ENCODE measurements at regions not wholly inside any gene's neighbourhood (a gene's known extent, or its start where the extent isn't known, plus 50 kb on each side); places are given as distances from the start of the nearest gene placed in this dataset.

DNA sequence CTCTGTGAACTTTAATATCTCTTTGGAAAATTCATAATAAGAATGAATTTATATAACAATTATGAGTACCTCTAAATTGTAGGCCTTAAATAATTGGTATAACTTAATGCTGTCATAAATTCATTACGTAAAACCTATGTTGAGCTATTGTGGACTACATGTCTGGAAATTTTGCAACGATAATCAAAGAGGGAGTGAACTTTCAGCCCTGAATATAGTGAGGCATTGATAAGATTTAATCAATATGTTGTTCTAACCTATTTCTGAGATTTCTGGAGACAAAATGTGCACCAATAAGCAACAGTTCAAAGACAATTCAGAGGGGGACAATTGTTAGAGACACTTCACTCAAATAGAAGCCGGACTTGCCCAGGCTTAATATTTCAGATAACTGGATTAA lies 499.4 kb downstream of the ELAVL2 start:
- TF ChIP-seq, protein P1, sequence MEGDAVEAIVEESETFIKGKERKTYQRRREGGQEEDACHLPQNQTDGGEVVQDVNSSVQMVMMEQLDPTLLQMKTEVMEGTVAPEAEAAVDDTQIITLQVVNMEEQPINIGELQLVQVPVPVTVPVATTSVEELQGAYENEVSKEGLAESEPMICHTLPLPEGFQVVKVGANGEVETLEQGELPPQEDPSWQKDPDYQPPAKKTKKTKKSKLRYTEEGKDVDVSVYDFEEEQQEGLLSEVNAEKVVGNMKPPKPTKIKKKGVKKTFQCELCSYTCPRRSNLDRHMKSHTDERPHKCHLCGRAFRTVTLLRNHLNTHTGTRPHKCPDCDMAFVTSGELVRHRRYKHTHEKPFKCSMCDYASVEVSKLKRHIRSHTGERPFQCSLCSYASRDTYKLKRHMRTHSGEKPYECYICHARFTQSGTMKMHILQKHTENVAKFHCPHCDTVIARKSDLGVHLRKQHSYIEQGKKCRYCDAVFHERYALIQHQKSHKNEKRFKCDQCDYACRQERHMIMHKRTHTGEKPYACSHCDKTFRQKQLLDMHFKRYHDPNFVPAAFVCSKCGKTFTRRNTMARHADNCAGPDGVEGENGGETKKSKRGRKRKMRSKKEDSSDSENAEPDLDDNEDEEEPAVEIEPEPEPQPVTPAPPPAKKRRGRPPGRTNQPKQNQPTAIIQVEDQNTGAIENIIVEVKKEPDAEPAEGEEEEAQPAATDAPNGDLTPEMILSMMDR (conservative IDR thresholded peaks at IDR 0.05 in 1 of 2, IDR thresholded peaks at IDR 0.05 in 1 of 2; ENCODE audit: extremely low read depth in 1 of 2, insufficient read depth in 1 of 2, low read depth in 1 of 2, low read length in 2 of 2), result no peak
- no peak for TF ChIP-seq EZH2 (IDR thresholded peaks at IDR 0.05; ENCODE audit: borderline replicate concordance, low read length)
